Vagina (tissue), 2 donors: ENCODE measurements at regions not wholly inside any gene's neighbourhood (a gene's known extent, or its start where the extent isn't known, plus 50 kb on each side); places are given as distances from the start of the nearest gene placed in this dataset.

ENCODE experiments used
- DNase-seq, 2 donors: peaks; one replicate each; pipeline ENCODE4 v3.0.0-alpha.2; 2017; ENCODE audit errors: extremely low spot score in 2 of 2
- H3K27ac ChIP-seq: fragments of 200-600 bp; sonication (generic); one replicate; pipeline ENCODE4 v1.5.1; 2019
- H3K27me3 ChIP-seq: fragments of 200-600 bp; sonication (generic); one replicate; pipeline ENCODE4 v1.5.1; 2019
- H3K36me3 ChIP-seq, 2 donors: fragments of 200-600 bp; sonication (generic); one replicate each; pipeline ENCODE4 v1.5.1; 2017 to 2019
- H3K4me1 ChIP-seq: fragments of 200-600 bp; sonication (generic); one replicate; pipeline ENCODE4 v1.5.1; 2019
- H3K4me3 ChIP-seq, 2 donors: fragments of 200-600 bp; sonication (generic); 1 replicate in 1 of 2; 2 replicates in 1 of 2; pipeline ENCODE4 v1.5.1; 2016 to 2019
- H3K9me3 ChIP-seq: fragments of 200-600 bp; sonication (generic); one replicate; pipeline ENCODE4 v1.5.1; 2019
- POLR2A ChIP-seq, 2 donors: fragments of 450-650 bp; IDR thresholded peaks; one replicate each; pipeline ENCODE4 v1.6.1; 2017; ENCODE audit warnings: antibody characterized with exemption in 2 of 2, mild to moderate bottlenecking in 2 of 2, moderate library complexity in 2 of 2
- POLR2AphosphoS5 ChIP-seq, 2 donors: sonication (generic); formaldehyde crosslinking; IDR thresholded peaks; one replicate each; pipeline ENCODE4 v1.9.0; 2017; ENCODE audit warnings: antibody characterized with exemption in 2 of 2, mild to moderate bottlenecking in 2 of 2, low read depth in 1 of 2; ENCODE audit not compliant: insufficient read depth in 1 of 2
- intact Hi-C: fragments of 100-400 bp; cut with DNase I; formaldehyde crosslinking; loops from one replicate; pipeline ENCODE4 v1.15.1; 2023
- TF ChIP-seq, protein P1 (sequence below), 3 experiments: fragments of 450-650 bp in 2 of 3; fragments of 200-600 bp in 1 of 3; sonication (generic) in 1 of 3; IDR thresholded peaks; one replicate each; pipeline ENCODE4 v1.5.1; 2017 to 2019; ENCODE audit warnings: antibody characterized with exemption in 3 of 3, mild to moderate bottlenecking in 2 of 3, moderate library complexity in 2 of 3

DNA sequence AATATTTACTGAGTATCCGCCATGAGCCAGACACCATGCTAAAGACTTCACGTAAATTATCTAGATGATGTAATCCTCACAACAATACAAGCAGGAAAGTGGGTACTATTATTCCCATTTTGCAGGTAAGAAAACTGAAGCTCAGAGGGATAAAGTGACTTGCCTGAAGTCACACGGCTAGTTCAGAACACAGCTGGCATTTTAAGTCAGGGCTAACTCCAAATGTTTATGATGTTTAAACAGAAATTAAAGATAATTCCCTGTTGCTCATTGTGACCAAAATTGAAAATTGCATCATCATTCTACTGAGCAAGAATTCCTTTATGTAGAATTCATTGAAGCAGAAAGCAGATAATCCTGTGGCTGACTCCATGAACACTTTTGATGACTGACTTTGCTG is 71.3 kb upstream of the STXBP5 start:
- no peak overlapping the region for H3K27ac ChIP-seq
- intact Hi-C loops: no loop called here
- no peaks in the 10 kb centered on the region for H3K4me1 ChIP-seq
- TF ChIP-seq POLR2A (IDR thresholded peaks at IDR 0.05) (no peak), POLR2AphosphoS5 (IDR thresholded peaks at IDR 0.05; ENCODE audit: insufficient read depth in 1 of 2, low read depth in 1 of 2) (no peak)
- TF ChIP-seq, protein P1, sequence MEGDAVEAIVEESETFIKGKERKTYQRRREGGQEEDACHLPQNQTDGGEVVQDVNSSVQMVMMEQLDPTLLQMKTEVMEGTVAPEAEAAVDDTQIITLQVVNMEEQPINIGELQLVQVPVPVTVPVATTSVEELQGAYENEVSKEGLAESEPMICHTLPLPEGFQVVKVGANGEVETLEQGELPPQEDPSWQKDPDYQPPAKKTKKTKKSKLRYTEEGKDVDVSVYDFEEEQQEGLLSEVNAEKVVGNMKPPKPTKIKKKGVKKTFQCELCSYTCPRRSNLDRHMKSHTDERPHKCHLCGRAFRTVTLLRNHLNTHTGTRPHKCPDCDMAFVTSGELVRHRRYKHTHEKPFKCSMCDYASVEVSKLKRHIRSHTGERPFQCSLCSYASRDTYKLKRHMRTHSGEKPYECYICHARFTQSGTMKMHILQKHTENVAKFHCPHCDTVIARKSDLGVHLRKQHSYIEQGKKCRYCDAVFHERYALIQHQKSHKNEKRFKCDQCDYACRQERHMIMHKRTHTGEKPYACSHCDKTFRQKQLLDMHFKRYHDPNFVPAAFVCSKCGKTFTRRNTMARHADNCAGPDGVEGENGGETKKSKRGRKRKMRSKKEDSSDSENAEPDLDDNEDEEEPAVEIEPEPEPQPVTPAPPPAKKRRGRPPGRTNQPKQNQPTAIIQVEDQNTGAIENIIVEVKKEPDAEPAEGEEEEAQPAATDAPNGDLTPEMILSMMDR (IDR thresholded peaks at IDR 0.05): no peak
- no peaks in the 10 kb centered on the region for H3K36me3 ChIP-seq
- no peaks in the 10 kb centered on the region for H3K9me3 ChIP-seq
- DNase-seq: no peak
- H3K4me3 ChIP-seq: no peak overlapping the region
- no peaks in the 10 kb centered on the region for H3K27me3 ChIP-seq

DNA sequence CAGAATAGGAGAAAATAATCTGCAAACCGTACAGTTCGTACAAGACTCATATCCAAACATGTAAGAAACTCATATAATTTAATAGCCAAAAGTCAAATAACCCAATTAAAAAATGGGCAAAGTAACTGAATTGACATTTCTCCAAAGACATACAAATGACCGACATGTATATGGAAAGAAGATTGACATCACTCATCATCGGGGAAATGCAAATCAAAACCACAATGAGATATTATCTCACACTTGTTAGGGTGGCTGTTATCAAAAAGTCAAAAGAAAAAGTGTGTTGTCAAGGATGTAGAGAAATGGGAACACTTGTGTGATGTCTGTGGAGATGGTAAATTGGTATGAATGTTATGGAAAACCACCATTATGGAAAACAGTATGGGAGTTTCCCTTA is 70.5 kb upstream of the STXBP5 start:
- no peaks in the 10 kb centered on the region for H3K36me3 ChIP-seq
- H3K4me3 ChIP-seq: no peak overlapping the region
- no peaks in the 10 kb centered on the region for H3K4me1 ChIP-seq
- TF ChIP-seq, protein P1 (IDR thresholded peaks at IDR 0.05): no peak
- TF ChIP-seq POLR2A (IDR thresholded peaks at IDR 0.05) (no peak), POLR2AphosphoS5 (IDR thresholded peaks at IDR 0.05; ENCODE audit: insufficient read depth in 1 of 2, low read depth in 1 of 2) (no peak)
- intact Hi-C loops: no loop called here
- no peak overlapping the region for H3K27ac ChIP-seq
- DNase-seq: no peak
- no peaks in the 10 kb centered on the region for H3K9me3 ChIP-seq
- no peaks in the 10 kb centered on the region for H3K27me3 ChIP-seq

DNA sequence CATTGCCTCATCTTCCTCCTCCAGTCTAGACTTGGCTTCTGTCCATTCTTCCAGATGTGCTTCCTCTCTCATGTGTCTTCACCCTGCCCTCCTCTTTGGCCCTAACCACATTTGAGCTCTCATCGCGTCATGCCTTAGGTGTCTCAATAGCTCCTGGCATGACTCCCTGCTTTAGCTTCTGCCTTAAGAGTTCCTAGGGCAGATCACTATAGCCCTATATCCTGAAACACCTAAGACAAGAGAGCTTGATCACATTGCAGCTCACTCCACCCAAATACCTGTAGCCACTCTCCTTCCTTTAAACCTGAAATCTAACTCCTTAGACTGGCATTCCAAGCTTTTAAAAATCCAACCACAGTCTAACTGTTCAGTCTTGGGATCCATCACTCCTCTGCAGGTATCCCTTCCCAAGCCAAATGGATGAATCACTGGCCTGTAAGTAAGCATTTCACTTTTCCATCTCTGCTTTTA is 69.0 kb upstream of the STXBP5 start:
- no peaks in the 10 kb centered on the region for H3K36me3 ChIP-seq
- intact Hi-C loops: no loop called here
- DNase-seq: no peak
- no peak overlapping the region for H3K27ac ChIP-seq
- H3K4me3 ChIP-seq: no peak overlapping the region
- no peaks in the 10 kb centered on the region for H3K4me1 ChIP-seq
- no peaks in the 10 kb centered on the region for H3K27me3 ChIP-seq
- no peaks in the 10 kb centered on the region for H3K9me3 ChIP-seq
- TF ChIP-seq, protein P1 (IDR thresholded peaks at IDR 0.05): no peak
- no peak for TF ChIP-seq POLR2AphosphoS5 (IDR thresholded peaks at IDR 0.05; ENCODE audit: insufficient read depth in 1 of 2, low read depth in 1 of 2)

DNA sequence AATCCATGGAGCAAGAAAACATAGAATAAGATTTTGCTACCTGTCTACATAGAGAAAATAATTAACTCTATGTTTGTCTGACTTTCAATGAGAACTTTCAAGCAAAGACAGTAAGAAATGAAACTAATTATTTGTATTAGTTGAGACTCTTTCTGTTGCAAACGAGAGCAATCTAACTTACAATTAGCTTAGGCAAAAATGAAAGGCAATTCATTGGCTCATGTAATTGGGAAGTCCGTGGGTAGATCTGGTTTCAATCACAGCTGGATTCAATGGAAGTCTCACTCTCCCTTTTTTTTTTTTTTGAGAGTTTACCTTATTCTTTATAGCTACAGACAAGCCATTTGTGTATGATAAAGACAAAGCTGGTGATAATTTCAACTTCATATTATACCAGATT is 68.2 kb upstream of the STXBP5 start:
- Histone ChIP-seq H3K36me3 (no peaks in the 10 kb centered on the region), H3K27ac (no peak overlapping the region), H3K4me3 (no peak overlapping the region), H3K27me3 (no peaks in the 10 kb centered on the region), H3K4me1 (no peaks in the 10 kb centered on the region), H3K9me3 (no peaks in the 10 kb centered on the region)
- TF ChIP-seq POLR2AphosphoS5 (IDR thresholded peaks at IDR 0.05; ENCODE audit: insufficient read depth in 1 of 2, low read depth in 1 of 2) (no peak), POLR2A (IDR thresholded peaks at IDR 0.05) (no peak)
- TF ChIP-seq, protein P1 (IDR thresholded peaks at IDR 0.05): no peak
- no peak for DNase-seq
- intact Hi-C loops: no loop called here

DNA sequence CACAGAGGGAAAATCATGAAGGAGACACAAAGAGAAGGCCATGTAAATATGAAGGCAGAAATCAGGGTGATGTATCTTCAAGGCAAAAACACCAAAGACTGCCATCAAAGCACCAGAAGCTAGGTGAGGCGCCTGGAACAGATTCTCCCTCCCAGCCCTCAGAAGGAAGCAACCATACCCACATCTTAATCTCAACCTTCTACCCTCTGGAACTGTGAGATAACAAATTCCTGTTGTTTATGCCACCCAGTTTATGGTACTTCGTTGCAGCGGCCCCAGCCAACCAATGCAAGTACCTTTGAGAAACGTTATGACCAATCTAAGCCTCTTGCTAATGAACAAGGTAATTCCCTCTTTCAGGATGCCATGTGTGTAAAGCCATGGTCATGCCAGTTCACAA is 66.2 kb upstream of the STXBP5 start:
- no peak overlapping the region for H3K27ac ChIP-seq
- H3K4me3 ChIP-seq: no peak overlapping the region
- H3K9me3 ChIP-seq: no peaks in the 10 kb centered on the region
- DNase-seq: no peak
- no peaks in the 10 kb centered on the region for H3K27me3 ChIP-seq
- TF ChIP-seq POLR2A (IDR thresholded peaks at IDR 0.05): no peak
- no peak for TF ChIP-seq POLR2AphosphoS5 (IDR thresholded peaks at IDR 0.05; ENCODE audit: insufficient read depth in 1 of 2, low read depth in 1 of 2)
- TF ChIP-seq, protein P1 (IDR thresholded peaks at IDR 0.05): no peak
- no peaks in the 10 kb centered on the region for H3K36me3 ChIP-seq
- intact Hi-C loops: no loop called here
- no peaks in the 10 kb centered on the region for H3K4me1 ChIP-seq
